DOHH2 (cell line): ENCODE measurements at regions not wholly inside any gene's neighbourhood (a gene's known extent, or its start where the extent isn't known, plus 50 kb on each side); places are given as distances from the start of the nearest gene placed in this dataset.

Source experiments
- EZH2phosphoT487 ChIP-seq: fragments of 200-600 bp; sonication (generic); IDR thresholded peaks from 2 replicates; pipeline ENCODE4 v1.6.1; 2017; ENCODE audit warnings: borderline replicate concordance, mild to moderate bottlenecking, antibody characterized with exemption, low read length, moderate library complexity, mixed read lengths
- TF ChIP-seq, protein P1 (sequence below): fragments of 200-600 bp; sonication (generic); IDR thresholded peaks from one replicate; pipeline ENCODE4 v1.5.1; 2014; ENCODE audit warnings: antibody characterized with exemption, mild to moderate bottlenecking, low read depth, low read length; ENCODE audit not compliant: poor library complexity, severe bottlenecking

DNA sequence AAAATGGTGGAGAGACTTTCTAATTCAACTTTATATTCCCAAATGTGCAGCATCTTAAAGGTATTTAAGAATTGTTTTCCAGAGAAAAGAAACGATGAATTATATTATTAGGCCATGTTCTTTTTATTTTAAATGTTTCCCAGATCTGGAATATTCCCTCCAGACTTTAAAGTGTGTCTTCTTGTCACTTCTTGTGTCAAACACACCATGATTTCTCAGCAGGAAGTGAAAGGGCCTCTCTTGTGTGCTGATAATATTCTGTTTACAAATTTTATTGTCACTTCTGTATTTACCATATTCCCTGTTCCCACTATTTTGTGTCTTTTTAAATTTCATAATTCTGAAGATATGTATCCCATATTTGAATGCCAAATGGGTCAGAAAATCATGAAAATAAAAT lies 455.0 kb upstream of the FLRT2 start:
- TF ChIP-seq, protein P1, sequence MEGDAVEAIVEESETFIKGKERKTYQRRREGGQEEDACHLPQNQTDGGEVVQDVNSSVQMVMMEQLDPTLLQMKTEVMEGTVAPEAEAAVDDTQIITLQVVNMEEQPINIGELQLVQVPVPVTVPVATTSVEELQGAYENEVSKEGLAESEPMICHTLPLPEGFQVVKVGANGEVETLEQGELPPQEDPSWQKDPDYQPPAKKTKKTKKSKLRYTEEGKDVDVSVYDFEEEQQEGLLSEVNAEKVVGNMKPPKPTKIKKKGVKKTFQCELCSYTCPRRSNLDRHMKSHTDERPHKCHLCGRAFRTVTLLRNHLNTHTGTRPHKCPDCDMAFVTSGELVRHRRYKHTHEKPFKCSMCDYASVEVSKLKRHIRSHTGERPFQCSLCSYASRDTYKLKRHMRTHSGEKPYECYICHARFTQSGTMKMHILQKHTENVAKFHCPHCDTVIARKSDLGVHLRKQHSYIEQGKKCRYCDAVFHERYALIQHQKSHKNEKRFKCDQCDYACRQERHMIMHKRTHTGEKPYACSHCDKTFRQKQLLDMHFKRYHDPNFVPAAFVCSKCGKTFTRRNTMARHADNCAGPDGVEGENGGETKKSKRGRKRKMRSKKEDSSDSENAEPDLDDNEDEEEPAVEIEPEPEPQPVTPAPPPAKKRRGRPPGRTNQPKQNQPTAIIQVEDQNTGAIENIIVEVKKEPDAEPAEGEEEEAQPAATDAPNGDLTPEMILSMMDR: no peak
- no peak for TF ChIP-seq EZH2phosphoT487
